H9 (cell line): ENCODE measurements at regions not wholly inside any gene's neighbourhood (a gene's known extent, or its start where the extent isn't known, plus 50 kb on each side); places are given as distances from the start of the nearest gene placed in this dataset.

Experiments used
- DNase-seq: peaks from one replicate; pipeline ENCODE4 v3.0.0-alpha.2; 2017
- H2AFZ ChIP-seq: one replicate; pipeline ENCODE4 v1.6.1; 2013; ENCODE audit warnings: mild to moderate bottlenecking, low read length, control low read depth, moderate library complexity
- H2AK5ac ChIP-seq: 2 replicates; pipeline ENCODE4 v1.6.1; 2013; ENCODE audit warnings: low read length, control low read depth, mixed read lengths; ENCODE audit not compliant: insufficient read length
- H2BK120ac ChIP-seq: one replicate; pipeline ENCODE4 v1.6.1; 2013; ENCODE audit warnings: low read depth, mild to moderate bottlenecking, low read length, control low read depth, inconsistent platforms; ENCODE audit not compliant: poor library complexity, severe bottlenecking
- H2BK12ac ChIP-seq: 2 replicates; pipeline ENCODE4 v1.6.1; 2013; ENCODE audit warnings: low read length, control low read depth, mixed read lengths, low read depth; ENCODE audit not compliant: insufficient read length
- H2BK15ac ChIP-seq: 2 replicates; pipeline ENCODE4 v1.6.1; 2013; ENCODE audit warnings: low read depth, low read length, control low read depth
- H2BK20ac ChIP-seq: one replicate; pipeline ENCODE4 v1.6.1; 2013; ENCODE audit warnings: low read depth, mild to moderate bottlenecking, low read length, control low read depth, inconsistent platforms; ENCODE audit not compliant: poor library complexity, severe bottlenecking
- H2BK5ac ChIP-seq: 2 replicates; pipeline ENCODE4 v1.6.1; 2013; ENCODE audit warnings: low read length, control low read depth, mixed read lengths; ENCODE audit not compliant: insufficient read length
- H3K14ac ChIP-seq: 2 replicates; pipeline ENCODE4 v1.6.1; 2013; ENCODE audit warnings: low read length, control low read depth; ENCODE audit not compliant: insufficient read depth
- H3K18ac ChIP-seq: 2 replicates; pipeline ENCODE4 v1.6.1; 2013; ENCODE audit warnings: low read depth, mild to moderate bottlenecking, mixed read lengths, low read length, control low read depth; ENCODE audit not compliant: insufficient read length
- H3K23ac ChIP-seq: 2 replicates; pipeline ENCODE4 v1.6.1; 2013; ENCODE audit warnings: low read length, control low read depth, mixed read lengths, low read depth; ENCODE audit not compliant: insufficient read length
- H3K23me2 ChIP-seq: 2 replicates; pipeline ENCODE4 v1.6.1; 2013; ENCODE audit warnings: low read depth, mild to moderate bottlenecking, mixed read lengths, low read length, control low read depth; ENCODE audit not compliant: insufficient read length, poor library complexity, severe bottlenecking
- H3K27ac ChIP-seq: 2 replicates; pipeline ENCODE4 v1.5.1; 2013; ENCODE audit warnings: low read length, control low read depth, mixed read lengths, low read depth; ENCODE audit not compliant: insufficient read length
- H3K27me3 ChIP-seq: 2 replicates; pipeline ENCODE4 v1.6.1; 2013; ENCODE audit warnings: low read length, control low read depth, inconsistent platforms; ENCODE audit not compliant: insufficient read depth
- H3K4ac ChIP-seq: 2 replicates; pipeline ENCODE4 v1.6.1; 2013; ENCODE audit warnings: low read depth, mild to moderate bottlenecking, control low read depth, inconsistent platforms, low read length, moderate library complexity
- H3K4me1 ChIP-seq: 2 replicates; pipeline ENCODE4 v1.6.1; 2013; ENCODE audit warnings: low read length, control low read depth, inconsistent platforms; ENCODE audit not compliant: insufficient read depth
- H3K4me2 ChIP-seq: 2 replicates; pipeline ENCODE4 v1.6.1; 2013; ENCODE audit warnings: low read length, control low read depth, mixed read lengths; ENCODE audit not compliant: insufficient read length, insufficient read depth
- H3K56ac ChIP-seq: 2 replicates; pipeline ENCODE4 v1.6.1; 2013; ENCODE audit warnings: low read depth, mild to moderate bottlenecking, mixed read lengths, low read length, control low read depth; ENCODE audit not compliant: insufficient read length
- H3K79me1 ChIP-seq: 2 replicates; pipeline ENCODE4 v1.6.1; 2013; ENCODE audit warnings: low read depth, mild to moderate bottlenecking, moderate library complexity, low read length, control low read depth, inconsistent platforms; ENCODE audit not compliant: insufficient read depth, poor library complexity, severe bottlenecking
- H3K79me2 ChIP-seq: 2 replicates; pipeline ENCODE4 v1.6.1; 2013; ENCODE audit warnings: low read length, control low read depth, inconsistent platforms; ENCODE audit not compliant: insufficient read depth
- H3K9ac ChIP-seq: 2 replicates; pipeline ENCODE4 v1.6.1; 2013; ENCODE audit warnings: low read length, control low read depth, mixed read lengths; ENCODE audit not compliant: insufficient read length; ENCODE audit errors: extremely low read depth
- H3K9me3 ChIP-seq: one replicate; pipeline ENCODE4 v1.6.1; 2013; ENCODE audit warnings: low read depth, low read length, inconsistent platforms; ENCODE audit not compliant: control insufficient read depth
- H3T11ph ChIP-seq: one replicate; pipeline ENCODE4 v1.6.1; 2013; ENCODE audit warnings: mild to moderate bottlenecking, low read length, control low read depth, inconsistent platforms
- H4K20me1 ChIP-seq: one replicate; pipeline ENCODE4 v1.6.1; 2013; ENCODE audit not compliant: control insufficient read depth, insufficient read length, insufficient read depth
- H4K5ac ChIP-seq: 2 replicates; pipeline ENCODE4 v1.6.1; 2013; ENCODE audit warnings: low read depth, mild to moderate bottlenecking, mixed read lengths, low read length, control low read depth; ENCODE audit not compliant: insufficient read length
- H4K8ac ChIP-seq: replicated peaks from 2 replicates; pipeline ENCODE4 v1.6.1; 2013; ENCODE audit warnings: low read length, control low read depth, mixed read lengths, low read depth; ENCODE audit not compliant: insufficient read length
- H4K91ac ChIP-seq: 2 replicates; pipeline ENCODE4 v1.6.1; 2013; ENCODE audit warnings: low read depth, mild to moderate bottlenecking, moderate library complexity, mixed read lengths, low read length, control low read depth; ENCODE audit not compliant: insufficient read length
- H3K27ac Mint-ChIP-seq, 3 experiments: 2 replicates in 2 of 3; 3 replicates in 1 of 3; pipeline ENCODE4 v1.8.0; 2020 to 2021; ENCODE audit warnings: mixed read lengths in 3 of 3, mild to moderate bottlenecking in 1 of 3, moderate library complexity in 1 of 3
- H3K27me3 Mint-ChIP-seq: 2 replicates; pipeline ENCODE4 v1.8.0; 2021; ENCODE audit warnings: low read depth, mild to moderate bottlenecking, moderate library complexity, mixed read lengths
- H3K36me3 Mint-ChIP-seq, 3 experiments: 2 replicates in 2 of 3; 3 replicates in 1 of 3; pipeline ENCODE4 v1.8.0; 2020 to 2021; ENCODE audit warnings: low read depth in 3 of 3, mixed read lengths in 3 of 3; ENCODE audit not compliant: insufficient read depth in 1 of 3
- H3K4me1 Mint-ChIP-seq, 2 experiments: 2 replicates each; pipeline ENCODE4 v1.8.0; 2020; ENCODE audit warnings: mixed read lengths in 2 of 2
- H3K4me3 Mint-ChIP-seq, 2 experiments: 2 replicates in 1 of 2; 3 replicates in 1 of 2; pipeline ENCODE4 v1.8.0; 2020 to 2021; ENCODE audit warnings: mild to moderate bottlenecking in 2 of 2, mixed read lengths in 2 of 2, moderate library complexity in 1 of 2
- H3K9me3 Mint-ChIP-seq, 2 experiments: 2 replicates in 1 of 2; 3 replicates in 1 of 2; pipeline ENCODE4 v1.8.0; 2020; ENCODE audit warnings: mild to moderate bottlenecking in 2 of 2, mixed read lengths in 2 of 2, moderate library complexity in 1 of 2
- CTCF ChIP-seq: fragments of 200-600 bp; sonication (generic); conservative IDR thresholded peaks from 3 replicates; pipeline ENCODE4 v1.8.0; 2021; ENCODE audit warnings: antibody characterized with exemption, mild to moderate bottlenecking
- WGBS: extraction: QIAGEN DNeasy Blood & Tissue Kit; methylation state at CpG from one replicate; pipeline ENCODE4 v1.1.7; 2013; ENCODE audit warnings: missing lambda C conversion rate, low lambda C conversion rate, mixed read lengths; ENCODE audit not compliant: insufficient read length; ENCODE audit errors: extremely low coverage; 5-methylcytosine and 5-hydroxymethylcytosine counted together

GRCh38 chr18:78041218-78041617 is 791.6 kb downstream of the GALR1 start:
- H3K79me1 ChIP-seq: no peaks in the 10 kb centered on the region
- H3K4ac ChIP-seq: no peak overlapping the region
- no peak overlapping the region for H3K9ac ChIP-seq
- no peak overlapping the region for H2BK5ac ChIP-seq
- H4K5ac ChIP-seq: no peak overlapping the region
- peaks cover 2% of the 10 kb centered on the region; the same call in 1 of the 2 replicates for H3K27me3 Mint-ChIP-seq
- H3K36me3 Mint-ChIP-seq: peaks cover 9 to 32% (median 12%) of the 10 kb centered on the region in 3 experiments; a peak in 6 of 7 replicates
- H2BK120ac ChIP-seq: no peak overlapping the region
- TF ChIP-seq CTCF: no peak
- H3K27ac ChIP-seq: no peak overlapping the region
- H3K18ac ChIP-seq: no peak overlapping the region
- no peak overlapping the region for H3T11ph ChIP-seq
- no peaks in the 10 kb centered on the region for H4K20me1 ChIP-seq
- H3K23me2 ChIP-seq: no peaks in the 10 kb centered on the region
- H3K14ac ChIP-seq: no peak overlapping the region
- no peak overlapping the region for H3K23ac ChIP-seq
- no peak overlapping the region for H4K8ac ChIP-seq
- H3K4me2 ChIP-seq: no peak overlapping the region
- H2BK15ac ChIP-seq: no peak overlapping the region
- peaks cover 6 to 8% of the 10 kb centered on the region in 2 experiments; a peak in 2 of 4 replicates for H3K4me1 Mint-ChIP-seq
- no peak overlapping the region for H3K27ac Mint-ChIP-seq
- no peak overlapping the region for H4K91ac ChIP-seq
- H2AFZ ChIP-seq: no peak overlapping the region
- H3K4me3 Mint-ChIP-seq: no peak overlapping the region
- no peak overlapping the region for H2AK5ac ChIP-seq
- peaks cover 29 to 36% of the 10 kb centered on the region in 2 experiments for H3K9me3 Mint-ChIP-seq
- DNase-seq: no peak
- H2BK20ac ChIP-seq: no peak overlapping the region
- H3K56ac ChIP-seq: no peak overlapping the region
- no peaks in the 10 kb centered on the region for H3K27me3 ChIP-seq
- H2BK12ac ChIP-seq: no peak overlapping the region
- H3K9me3 ChIP-seq: no peaks in the 10 kb centered on the region
- no CpG with 5 or more reads among the region's 1 CpG for WGBS
- no peaks in the 10 kb centered on the region for H3K79me2 ChIP-seq
- no peaks in the 10 kb centered on the region; the same call in 1 of the 2 replicates for H3K4me1 ChIP-seq
